Choroid plexus epithelial cell (primary cell): ENCODE measurements at regions not wholly inside any gene's neighbourhood (a gene's known extent, or its start where the extent isn't known, plus 50 kb on each side); places are given as distances from the start of the nearest gene placed in this dataset.

ENCODE experiments used
- DNase-seq: peaks from one replicate; pipeline ENCODE4 v3.0.0-alpha.2; 2010; ENCODE audit warnings: low read depth
- H3K4me3 ChIP-seq: 2 replicates; pipeline ENCODE4 v1.5.1; 2011; ENCODE audit warnings: low read depth, mild to moderate bottlenecking, control low read depth, low read length, moderate library complexity
- TF ChIP-seq, protein P1 (sequence below): conservative IDR thresholded peaks from 2 replicates; pipeline ENCODE4 v1.5.1; 2011; ENCODE audit warnings: low read depth, mild to moderate bottlenecking, control low read depth, inconsistent platforms, low read length, moderate library complexity

DNA sequence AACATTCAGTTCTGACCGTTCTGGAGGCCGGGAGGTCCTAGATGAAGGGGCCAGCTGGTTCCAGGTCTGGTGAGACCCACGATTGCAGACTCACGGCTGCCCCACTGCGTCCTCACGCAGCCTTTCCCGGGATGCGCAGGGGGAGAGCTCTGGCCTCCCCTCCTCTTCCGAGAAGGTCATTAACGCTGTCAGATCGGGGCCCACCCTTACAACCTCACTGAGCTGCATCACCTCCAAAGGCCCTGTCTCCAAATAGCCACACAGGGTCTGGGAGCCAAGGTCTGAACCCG lies 66.6 kb upstream of the PPP1R26 start:
- TF ChIP-seq, protein P1, sequence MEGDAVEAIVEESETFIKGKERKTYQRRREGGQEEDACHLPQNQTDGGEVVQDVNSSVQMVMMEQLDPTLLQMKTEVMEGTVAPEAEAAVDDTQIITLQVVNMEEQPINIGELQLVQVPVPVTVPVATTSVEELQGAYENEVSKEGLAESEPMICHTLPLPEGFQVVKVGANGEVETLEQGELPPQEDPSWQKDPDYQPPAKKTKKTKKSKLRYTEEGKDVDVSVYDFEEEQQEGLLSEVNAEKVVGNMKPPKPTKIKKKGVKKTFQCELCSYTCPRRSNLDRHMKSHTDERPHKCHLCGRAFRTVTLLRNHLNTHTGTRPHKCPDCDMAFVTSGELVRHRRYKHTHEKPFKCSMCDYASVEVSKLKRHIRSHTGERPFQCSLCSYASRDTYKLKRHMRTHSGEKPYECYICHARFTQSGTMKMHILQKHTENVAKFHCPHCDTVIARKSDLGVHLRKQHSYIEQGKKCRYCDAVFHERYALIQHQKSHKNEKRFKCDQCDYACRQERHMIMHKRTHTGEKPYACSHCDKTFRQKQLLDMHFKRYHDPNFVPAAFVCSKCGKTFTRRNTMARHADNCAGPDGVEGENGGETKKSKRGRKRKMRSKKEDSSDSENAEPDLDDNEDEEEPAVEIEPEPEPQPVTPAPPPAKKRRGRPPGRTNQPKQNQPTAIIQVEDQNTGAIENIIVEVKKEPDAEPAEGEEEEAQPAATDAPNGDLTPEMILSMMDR = no peak
- H3K4me3 ChIP-seq = no peak overlapping the region
- no peak for DNase-seq

DNA sequence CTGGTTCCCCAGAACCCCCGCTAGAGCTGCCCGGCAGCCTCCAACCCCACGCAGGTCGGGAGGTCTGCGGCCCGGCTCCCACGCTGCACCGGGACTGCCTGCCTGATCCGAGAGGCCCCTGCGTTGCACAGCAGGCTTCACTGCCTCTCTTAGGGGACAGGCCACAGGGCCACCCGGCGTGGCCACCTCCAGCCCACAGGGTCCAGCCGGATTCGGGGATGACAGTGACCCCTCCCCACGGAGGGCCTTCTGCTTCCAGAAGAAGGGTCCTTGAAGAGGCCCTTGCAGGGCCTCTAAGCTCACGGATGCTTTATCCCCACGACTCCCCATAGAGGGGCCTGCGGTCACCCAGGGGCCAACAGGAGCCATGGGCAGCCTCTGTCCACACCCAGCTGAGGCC lies 66.1 kb upstream of the PPP1R26 start:
- TF ChIP-seq, protein P1 = no peak
- no peak for DNase-seq
- no peak overlapping the region for H3K4me3 ChIP-seq

- TF ChIP-seq, protein P1 = no peak
- no peak for DNase-seq
- H3K4me3 ChIP-seq = no peak overlapping the region
Measured at GRCh38 chr9:135414293-135414692, 65.3 kb upstream of the PPP1R26 start.

DNA sequence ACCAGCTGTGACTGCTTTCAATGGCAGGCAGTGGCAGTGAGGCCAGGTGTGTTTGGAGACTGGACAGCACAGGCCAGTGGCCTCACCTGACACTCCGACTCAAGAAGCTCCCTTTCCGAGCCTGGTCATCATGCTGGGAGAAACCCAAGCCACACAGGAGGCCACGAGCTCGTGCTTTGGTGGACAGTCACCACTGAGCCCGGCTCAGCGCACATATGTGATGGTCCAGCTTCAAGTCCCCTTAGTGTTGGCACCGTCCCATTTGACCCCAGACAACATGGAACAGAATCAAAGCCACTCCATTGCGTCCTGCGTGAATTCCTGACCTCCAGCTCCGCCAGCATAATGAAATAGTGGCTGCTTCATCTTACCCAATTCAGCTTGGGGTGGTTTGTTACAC lies 64.0 kb upstream of the PPP1R26 start:
- no peak overlapping the region for H3K4me3 ChIP-seq
- TF ChIP-seq, protein P1 = no peak
- DNase-seq = no peak

DNA sequence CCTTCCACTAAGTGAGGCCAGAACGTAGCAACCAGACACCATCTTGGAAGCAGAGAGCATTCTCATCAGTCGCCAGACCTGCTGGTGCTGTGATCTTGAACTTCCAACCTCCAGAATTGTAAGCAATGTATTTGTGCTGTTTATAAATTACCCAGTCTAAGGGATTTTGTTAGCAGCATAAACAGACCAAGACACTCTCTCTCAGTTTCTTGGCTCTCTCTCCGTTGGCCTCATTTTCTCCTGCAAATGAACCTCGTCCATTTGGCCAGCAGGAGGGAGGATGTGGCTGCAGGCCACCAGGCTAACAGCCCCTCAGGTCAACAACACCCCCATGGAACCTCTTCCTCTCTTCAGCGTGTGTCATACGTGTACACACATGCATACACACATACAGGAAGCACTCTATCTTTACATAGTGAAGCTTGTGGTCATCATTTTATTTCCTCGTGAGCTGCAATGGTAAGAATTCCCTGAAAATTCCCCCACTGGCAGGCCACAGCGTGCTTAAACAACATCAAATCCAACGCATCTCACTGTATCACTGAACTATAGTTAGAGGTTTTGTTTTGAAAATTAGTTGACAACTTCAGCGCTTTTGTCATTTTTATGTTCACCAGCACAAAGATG lies 62.8 kb upstream of the PPP1R26 start:
- H3K4me3 ChIP-seq = no peak overlapping the region
- TF ChIP-seq, protein P1 = peak; percentile 18
- no peak for DNase-seq

DNA sequence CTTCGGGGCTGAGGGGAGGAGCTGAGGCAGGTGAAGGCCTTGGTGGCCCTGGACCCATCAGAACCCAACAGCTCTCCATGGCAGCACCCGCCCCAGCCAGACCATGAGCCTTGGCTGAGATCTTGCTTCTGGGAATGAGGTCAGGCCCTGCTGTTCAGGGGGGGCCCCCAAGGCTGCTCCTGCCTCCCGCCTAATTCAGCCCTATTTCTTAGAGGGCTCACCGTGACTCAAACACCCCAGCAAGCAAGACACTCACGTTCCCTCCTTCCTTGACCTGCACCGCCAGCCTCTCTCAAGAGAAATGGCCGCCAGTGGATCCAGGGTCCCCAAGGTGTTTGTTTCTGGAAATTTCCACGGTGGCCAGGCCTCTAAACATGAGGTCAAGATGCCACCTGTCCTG lies 61.4 kb upstream of the PPP1R26 start:
- TF ChIP-seq, protein P1 = no peak
- H3K4me3 ChIP-seq = no peak overlapping the region

DNA sequence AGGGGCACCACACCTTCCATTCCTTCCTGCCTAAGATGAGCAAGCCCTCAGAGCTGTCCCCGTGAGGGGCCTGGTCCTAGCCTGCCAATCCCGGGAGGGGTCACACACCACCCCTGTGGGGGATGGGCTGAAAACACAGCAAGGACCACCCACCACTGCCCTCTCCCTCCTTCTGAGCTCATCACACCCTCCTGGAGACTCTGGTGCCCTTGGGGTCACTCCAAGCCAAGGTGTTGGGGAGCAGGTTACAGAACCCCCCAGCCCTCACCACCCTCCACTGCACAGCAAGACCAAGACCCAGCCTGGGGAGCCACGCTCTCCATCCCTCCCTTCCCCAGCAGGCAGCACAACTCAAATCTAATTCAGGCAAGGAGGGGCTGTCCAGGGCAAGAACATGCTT lies 60.5 kb upstream of the PPP1R26 start:
- DNase-seq = no peak
- TF ChIP-seq, protein P1 = no peak
- no peak overlapping the region for H3K4me3 ChIP-seq

More for the DNA sequence above, 61.4 kb upstream of the PPP1R26 start:
- no peak for DNase-seq
